Ascending aorta (tissue), 2 donors: ENCODE measurements at regions not wholly inside any gene's neighbourhood (a gene's known extent, or its start where the extent isn't known, plus 50 kb on each side); places are given as distances from the start of the nearest gene placed in this dataset.
A peak's percentile ranks its signal among the peaks of the same experiment; 100 is the strongest.

Experiments used
- DNase-seq, 2 donors: peaks; one replicate each; pipeline ENCODE4 v3.0.0-alpha.2; 2019; ENCODE audit warnings: low spot score in 2 of 2
- H3K27ac ChIP-seq, 2 donors: fragments of 200-600 bp; sonication (generic); one replicate each; pipeline ENCODE4 v1.5.1; 2016 to 2017; ENCODE audit warnings: mild to moderate bottlenecking in 1 of 2
- H3K27me3 ChIP-seq: fragments of 200-600 bp; sonication (generic); one replicate; pipeline ENCODE4 v1.5.1; 2017
- H3K36me3 ChIP-seq, 2 donors: fragments of 200-600 bp; sonication (generic); one replicate each; pipeline ENCODE4 v1.5.1; 2016
- H3K4me1 ChIP-seq, 2 donors: fragments of 200-600 bp; sonication (generic); one replicate each; pipeline ENCODE4 v1.5.1; 2016 to 2017; ENCODE audit warnings: mild to moderate bottlenecking in 1 of 2
- H3K4me3 ChIP-seq, 2 donors: fragments of 200-600 bp; sonication (generic); one replicate each; pipeline ENCODE4 v1.5.1; 2016 to 2017; ENCODE audit warnings: mild to moderate bottlenecking in 1 of 2
- H3K9me3 ChIP-seq, 2 donors: fragments of 200-600 bp; sonication (generic); one replicate each; pipeline ENCODE4 v1.5.1; 2016
- intact Hi-C: fragments of 100-400 bp; cut with DNase I; formaldehyde crosslinking; loops from one replicate; pipeline ENCODE4 v1.15.1; 2023
- TF ChIP-seq, protein P1 (sequence below), 3 experiments: fragments of 200-600 bp in 2 of 3; fragments of 450-650 bp in 1 of 3; sonication (generic) in 2 of 3; IDR thresholded peaks; one replicate each; pipeline ENCODE4 v1.5.1; 2016 to 2019; ENCODE audit warnings: antibody characterized with exemption in 3 of 3, mild to moderate bottlenecking in 1 of 3, moderate library complexity in 1 of 3

DNA sequence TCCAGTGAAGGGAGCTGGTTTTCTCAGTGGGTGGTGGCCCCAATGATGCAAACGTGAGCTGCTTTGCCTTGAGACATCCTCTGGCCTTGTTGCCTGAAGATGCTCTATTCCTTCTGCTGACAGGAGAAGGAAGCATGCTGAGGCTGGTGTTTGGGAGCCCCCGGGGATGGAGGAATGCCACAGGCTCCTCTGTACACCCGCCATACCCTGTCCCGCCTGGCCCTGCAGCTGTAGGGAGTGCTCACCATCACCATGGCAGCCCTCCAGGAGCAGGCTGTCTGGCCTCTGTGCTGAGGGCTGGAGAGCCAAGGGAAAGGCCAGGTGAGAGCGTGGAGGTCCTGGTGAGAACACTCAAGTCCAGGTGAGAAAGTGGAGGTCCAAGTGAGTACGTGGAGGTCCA is 134.4 kb downstream of the MRPL36 start:
- Histone ChIP-seq H3K27me3 (peaks cover 5% of the 10 kb centered on the region), H3K9me3 (no peaks in the 10 kb centered on the region)

GRCh38 chr5:1663186-1663585 is 136.5 kb downstream of the MRPL36 start:
- Histone ChIP-seq H3K4me1 (peaks cover 0 to 3% of the 10 kb centered on the region in 2 donors), H3K27ac (no peak overlapping the region), H3K36me3 (no peaks in the 10 kb centered on the region), H3K9me3 (no peaks in the 10 kb centered on the region), H3K4me3 (no peak overlapping the region), H3K27me3 (peaks cover 5% of the 10 kb centered on the region)
- TF ChIP-seq, protein P1, sequence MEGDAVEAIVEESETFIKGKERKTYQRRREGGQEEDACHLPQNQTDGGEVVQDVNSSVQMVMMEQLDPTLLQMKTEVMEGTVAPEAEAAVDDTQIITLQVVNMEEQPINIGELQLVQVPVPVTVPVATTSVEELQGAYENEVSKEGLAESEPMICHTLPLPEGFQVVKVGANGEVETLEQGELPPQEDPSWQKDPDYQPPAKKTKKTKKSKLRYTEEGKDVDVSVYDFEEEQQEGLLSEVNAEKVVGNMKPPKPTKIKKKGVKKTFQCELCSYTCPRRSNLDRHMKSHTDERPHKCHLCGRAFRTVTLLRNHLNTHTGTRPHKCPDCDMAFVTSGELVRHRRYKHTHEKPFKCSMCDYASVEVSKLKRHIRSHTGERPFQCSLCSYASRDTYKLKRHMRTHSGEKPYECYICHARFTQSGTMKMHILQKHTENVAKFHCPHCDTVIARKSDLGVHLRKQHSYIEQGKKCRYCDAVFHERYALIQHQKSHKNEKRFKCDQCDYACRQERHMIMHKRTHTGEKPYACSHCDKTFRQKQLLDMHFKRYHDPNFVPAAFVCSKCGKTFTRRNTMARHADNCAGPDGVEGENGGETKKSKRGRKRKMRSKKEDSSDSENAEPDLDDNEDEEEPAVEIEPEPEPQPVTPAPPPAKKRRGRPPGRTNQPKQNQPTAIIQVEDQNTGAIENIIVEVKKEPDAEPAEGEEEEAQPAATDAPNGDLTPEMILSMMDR (IDR thresholded peaks at IDR 0.05), result no peak
- DNase-seq, result no peak
- intact Hi-C loops, result no loop called here

More for the DNA sequence above, 134.4 kb downstream of the MRPL36 start:
- H3K4me1 ChIP-seq, result peaks cover 0 to 3% of the 10 kb centered on the region in 2 donors
- H3K27ac ChIP-seq, result no peak overlapping the region
- intact Hi-C loops, result no loop called here
- DNase-seq, result no peak
- no peak overlapping the region for H3K4me3 ChIP-seq
- TF ChIP-seq, protein P1 (IDR thresholded peaks at IDR 0.05), result no peak
- H3K36me3 ChIP-seq, result no peaks in the 10 kb centered on the region

DNA sequence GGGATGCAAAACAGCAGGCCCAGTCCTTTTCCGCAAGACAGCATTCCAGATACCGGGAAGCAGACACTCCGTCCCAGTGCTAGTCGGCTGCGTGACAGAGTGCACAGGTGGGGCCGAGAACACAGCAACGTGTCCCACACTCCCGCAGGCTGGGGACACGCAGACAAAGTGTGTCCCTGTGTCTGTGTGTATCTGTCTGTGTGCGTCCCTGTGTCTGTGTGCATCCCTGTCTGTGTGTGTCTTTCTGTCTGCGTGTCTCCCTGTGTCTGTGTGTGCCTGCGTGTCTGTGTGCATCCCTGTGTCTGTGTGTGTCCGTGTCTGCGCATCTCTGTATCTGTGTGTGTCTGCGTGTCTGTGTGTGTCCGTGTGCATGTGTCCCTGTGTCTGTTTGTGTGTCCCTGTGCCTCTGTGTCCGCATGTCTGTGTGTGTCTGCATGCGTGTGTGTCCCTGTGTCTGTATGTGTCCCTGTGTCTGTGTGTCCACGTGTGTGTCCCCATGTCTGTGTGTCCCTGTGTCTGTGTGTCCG is 137.0 kb downstream of the MRPL36 start:
- peaks cover 0 to 3% of the 10 kb centered on the region in 2 donors for H3K4me1 ChIP-seq
- no peak overlapping the region for H3K4me3 ChIP-seq
- H3K27me3 ChIP-seq, result peaks cover under 1% of the 10 kb centered on the region
- no peaks in the 10 kb centered on the region for H3K36me3 ChIP-seq
- intact Hi-C loops, result no loop called here
- TF ChIP-seq, protein P1 (IDR thresholded peaks at IDR 0.05), result no peak
- H3K9me3 ChIP-seq, result no peaks in the 10 kb centered on the region
- no peak overlapping the region for H3K27ac ChIP-seq
- no peak for DNase-seq

DNA sequence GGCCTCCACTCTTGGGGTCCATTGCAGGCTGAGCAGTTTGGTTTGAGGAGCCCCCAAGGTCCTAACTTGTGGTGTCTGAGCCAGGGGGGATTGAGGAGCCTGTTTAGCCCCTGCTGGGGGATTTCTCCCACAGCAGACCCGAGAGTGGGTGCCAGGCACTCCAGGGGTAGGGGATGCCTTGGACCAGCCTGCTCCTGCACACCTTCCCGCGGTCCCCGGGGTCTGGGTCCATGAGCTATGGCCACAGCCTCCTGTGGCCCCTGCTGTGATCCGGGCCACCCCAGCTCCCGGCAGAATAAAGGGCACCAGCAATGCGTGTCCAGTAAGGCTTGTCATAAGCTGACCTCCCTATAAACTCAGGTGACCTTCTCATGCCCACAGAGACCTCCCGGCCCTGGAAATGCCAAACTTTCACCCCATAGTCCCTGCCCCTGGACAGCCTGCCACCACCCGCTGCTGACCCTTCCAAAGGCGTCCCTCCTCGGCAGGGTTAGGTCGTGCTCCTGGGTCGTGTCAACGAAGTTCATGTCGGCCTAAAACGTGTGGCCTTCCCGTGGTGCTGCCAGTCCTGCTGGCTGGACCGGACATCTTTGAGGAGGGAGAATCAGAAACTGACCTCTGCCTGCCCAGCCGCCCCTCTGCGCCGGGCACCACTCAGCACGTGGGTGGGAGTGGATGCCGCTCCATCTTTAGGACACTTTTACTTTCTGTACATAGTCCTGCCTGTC is 137.6 kb downstream of the MRPL36 start:
- DNase-seq, result peak in 1 of 2 donors; percentile 57
- TF ChIP-seq, protein P1 (IDR thresholded peaks at IDR 0.05), result no peak
- Histone ChIP-seq H3K27ac (no peak overlapping the region), H3K36me3 (no peaks in the 10 kb centered on the region), H3K27me3 (no peaks in the 10 kb centered on the region), H3K9me3 (no peaks in the 10 kb centered on the region), H3K4me1 (peaks cover 0 to 3% of the 10 kb centered on the region in 2 donors), H3K4me3 (no peak overlapping the region)
- intact Hi-C loops, result no loop called here

DNA sequence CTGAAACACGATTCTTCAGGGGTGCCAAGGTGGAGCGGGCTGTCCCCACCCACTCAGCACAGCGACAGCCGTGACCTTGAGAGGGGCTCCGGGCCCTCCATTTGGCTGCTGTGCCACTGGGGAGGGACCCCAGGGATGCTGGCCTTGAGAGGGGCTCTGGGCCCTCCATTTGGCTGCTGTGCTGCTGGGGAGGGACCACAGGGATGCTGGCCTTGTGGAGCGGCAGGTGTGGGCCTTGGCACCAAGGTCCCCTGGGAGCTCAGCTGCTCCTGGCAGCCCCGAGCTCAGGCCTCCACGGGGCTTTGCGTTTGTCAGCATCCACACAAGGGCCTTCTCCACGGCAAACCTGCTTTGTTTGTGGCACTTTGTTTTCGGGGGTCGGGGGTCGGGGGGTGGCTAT is 137.6 kb upstream of the LPCAT1 start:
- DNase-seq, result no peak
- H3K4me1 ChIP-seq, result no peaks in the 10 kb centered on the region
- no peak overlapping the region for H3K27ac ChIP-seq
- H3K36me3 ChIP-seq, result no peaks in the 10 kb centered on the region
- no peaks in the 10 kb centered on the region for H3K27me3 ChIP-seq
- intact Hi-C loops, result no loop called here
- no peak overlapping the region for H3K4me3 ChIP-seq
- H3K9me3 ChIP-seq, result no peaks in the 10 kb centered on the region
- TF ChIP-seq, protein P1 (IDR thresholded peaks at IDR 0.05), result no peak
